Endodermal cell (in vitro differentiated cells): ENCODE measurements at regions not wholly inside any gene's neighbourhood (a gene's known extent, or its start where the extent isn't known, plus 50 kb on each side); places are given as distances from the start of the nearest gene placed in this dataset.

Experiments used
- DNase-seq: peaks from one replicate; pipeline ENCODE4 v3.0.0-alpha.2; 2017
- H3K27ac ChIP-seq: 2 replicates; pipeline ENCODE4 v1.5.1; 2013; ENCODE audit warnings: mild to moderate bottlenecking, low read depth, low read length, moderate library complexity
- H3K27me3 ChIP-seq: 2 replicates; pipeline ENCODE4 v1.6.1; 2013; ENCODE audit warnings: mild to moderate bottlenecking, low read length, moderate library complexity; ENCODE audit not compliant: insufficient read depth, control insufficient read depth, poor library complexity, severe bottlenecking
- H3K36me3 ChIP-seq: 2 replicates; pipeline ENCODE4 v1.7.0; 2013; ENCODE audit warnings: mild to moderate bottlenecking, low read length, moderate library complexity; ENCODE audit not compliant: control insufficient read depth, insufficient read depth
- H3K4me1 ChIP-seq: one replicate; pipeline ENCODE4 v1.7.0; 2013; ENCODE audit warnings: low read length; ENCODE audit not compliant: control insufficient read depth, insufficient read depth
- H3K4me3 ChIP-seq: 2 replicates; pipeline ENCODE4 v1.5.1; 2013; ENCODE audit warnings: mild to moderate bottlenecking, low read length, moderate library complexity
- H3K9ac ChIP-seq: 2 replicates; pipeline ENCODE4 v1.6.1; 2013; ENCODE audit warnings: mild to moderate bottlenecking, low read length, moderate library complexity; ENCODE audit not compliant: poor library complexity, severe bottlenecking; ENCODE audit errors: extremely low read depth
- H3K9me3 ChIP-seq: 2 replicates; pipeline ENCODE4 v1.6.1; 2013; ENCODE audit warnings: mild to moderate bottlenecking, low read length, moderate library complexity; ENCODE audit not compliant: control insufficient read depth
- H3K27ac Mint-ChIP-seq: 2 replicates; pipeline ENCODE4 v1.8.0; 2020; ENCODE audit warnings: mixed read lengths
- H3K27me3 Mint-ChIP-seq: 2 replicates; pipeline ENCODE4 v1.8.0; 2021; ENCODE audit warnings: mild to moderate bottlenecking, mixed read lengths; ENCODE audit not compliant: insufficient read depth
- H3K36me3 Mint-ChIP-seq: 2 replicates; pipeline ENCODE4 v1.8.0; 2020; ENCODE audit warnings: low read depth, mixed read lengths
- H3K4me1 Mint-ChIP-seq: 2 replicates; pipeline ENCODE4 v1.8.0; 2020; ENCODE audit warnings: mixed read lengths
- H3K4me3 Mint-ChIP-seq: 2 replicates; pipeline ENCODE4 v1.8.0; 2020; ENCODE audit warnings: mild to moderate bottlenecking, moderate library complexity, mixed read lengths
- H3K9me3 Mint-ChIP-seq: 2 replicates; pipeline ENCODE4 v1.8.0; 2020; ENCODE audit warnings: mild to moderate bottlenecking, mixed read lengths
- CTCF ChIP-seq: fragments of 200-600 bp; sonication (generic); conservative IDR thresholded peaks from 2 replicates; pipeline ENCODE4 v1.5.0; 2021; ENCODE audit warnings: antibody characterized with exemption, mild to moderate bottlenecking
- WGBS, 2 experiments: methylation state at CpG; one replicate each; pipeline versions ENCODE4 v1.1.5 to v1.1.7; 2013; ENCODE audit warnings: missing lambda C conversion rate in 2 of 2, mixed read lengths in 1 of 2; ENCODE audit not compliant: insufficient coverage in 1 of 2, insufficient read length in 1 of 2; 5-methylcytosine and 5-hydroxymethylcytosine counted together

DNA sequence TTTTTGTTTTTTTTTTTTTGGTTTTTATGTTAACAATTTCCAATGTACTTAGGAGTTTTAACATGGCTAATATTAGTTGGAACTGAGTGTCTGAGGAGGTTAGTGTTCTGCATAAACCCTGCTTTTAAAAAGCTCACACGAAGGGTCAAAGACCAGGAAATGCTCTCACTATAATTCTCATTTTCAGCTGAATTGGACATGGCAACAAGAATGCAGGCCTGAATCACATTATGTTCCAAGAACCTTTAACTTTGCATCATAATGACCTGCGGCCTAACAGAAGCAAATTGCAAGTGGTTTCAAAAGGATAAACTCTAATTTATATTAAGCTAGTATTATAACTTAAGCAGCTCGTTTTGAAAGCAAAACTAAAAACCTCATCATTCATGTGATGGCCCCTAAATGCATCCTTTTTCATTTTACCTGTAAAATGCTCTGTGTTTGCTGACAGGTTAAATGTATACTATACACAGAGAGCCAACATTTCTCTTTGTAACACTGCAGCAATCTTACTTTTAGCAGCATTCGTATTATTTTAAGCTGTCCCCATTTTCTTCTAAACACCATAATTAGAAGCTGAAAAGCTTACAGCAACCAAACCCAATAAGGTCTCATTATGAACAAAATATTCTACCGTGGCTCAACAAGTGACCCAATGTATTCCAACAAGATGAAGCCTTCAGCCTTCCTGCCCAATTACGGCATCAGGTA lies 242.8 kb upstream of the SP4 start:
- Mint-ChIP-seq H3K4me1 (peaks cover 23% of the 10 kb centered on the region), H3K9me3 (peaks cover 6% of the 10 kb centered on the region), H3K36me3 (no peaks in the 10 kb centered on the region), H3K27ac (no peak overlapping the region), H3K4me3 (no peak overlapping the region), H3K27me3 (peaks cover 4% of the 10 kb centered on the region)
- Histone ChIP-seq H3K9ac (no peak overlapping the region), H3K27me3 (no peaks in the 10 kb centered on the region), H3K4me3 (no peak overlapping the region), H3K4me1 (peaks cover 9% of the 10 kb centered on the region), H3K36me3 (no peaks in the 10 kb centered on the region), H3K27ac (no peak overlapping the region), H3K9me3 (no peaks in the 10 kb centered on the region)
- WGBS, 2 experiments = 19 to 48% methylated on average over 2 to 5 of the region's 6 CpGs
- no peak for DNase-seq
- no peak for TF ChIP-seq CTCF

- H3K36me3 ChIP-seq = no peaks in the 10 kb centered on the region
- Mint-ChIP-seq H3K36me3 (no peaks in the 10 kb centered on the region), H3K4me1 (peaks cover 23% of the 10 kb centered on the region), H3K9me3 (peaks cover 6% of the 10 kb centered on the region), H3K27ac (no peak overlapping the region), H3K4me3 (no peak overlapping the region), H3K27me3 (peaks cover 4% of the 10 kb centered on the region)
- no peak for TF ChIP-seq CTCF
- WGBS, 2 experiments = 81 to 90% methylated on average over 2 to 6 of the region's 6 CpGs
- no peak for DNase-seq
- H3K27me3 ChIP-seq = no peaks in the 10 kb centered on the region
- H3K27ac ChIP-seq = no peak overlapping the region
- H3K9ac ChIP-seq = no peak overlapping the region
- no peaks in the 10 kb centered on the region for H3K9me3 ChIP-seq
- H3K4me1 ChIP-seq = peaks cover 9% of the 10 kb centered on the region
- H3K4me3 ChIP-seq = no peak overlapping the region
Observed at GRCh38 chr7:21185653-21186265, 242.1 kb upstream of the SP4 start.

- no peak for DNase-seq
- H3K36me3 ChIP-seq = no peaks in the 10 kb centered on the region
- no peak overlapping the region for H3K27ac ChIP-seq
- no peaks in the 10 kb centered on the region for H3K9me3 Mint-ChIP-seq
- no peak for TF ChIP-seq CTCF
- no peaks in the 10 kb centered on the region for H3K36me3 Mint-ChIP-seq
- H3K9me3 ChIP-seq = no peaks in the 10 kb centered on the region
- no peak overlapping the region for H3K4me3 ChIP-seq
- peaks cover 11% of the 10 kb centered on the region for H3K4me1 ChIP-seq
- H3K4me3 Mint-ChIP-seq = no peak overlapping the region
- H3K27ac Mint-ChIP-seq = no peak overlapping the region
- peaks cover 2% of the 10 kb centered on the region for H3K27me3 Mint-ChIP-seq
- WGBS, 2 experiments = 95 to 100% methylated on average over 3 to 7 of the region's 7 CpGs
- H3K9ac ChIP-seq = no peak overlapping the region
- H3K4me1 Mint-ChIP-seq = peaks cover 28% of the 10 kb centered on the region
- no peaks in the 10 kb centered on the region for H3K27me3 ChIP-seq
Observed at GRCh38 chr7:21191321-21192073, 236.4 kb upstream of the SP4 start.
